Hepatocyte (in vitro differentiated cells): ENCODE measurements at regions not wholly inside any gene's neighbourhood (a gene's known extent, or its start where the extent isn't known, plus 50 kb on each side); places are given as distances from the start of the nearest gene placed in this dataset.

Experiments used
- CTCF ChIP-seq: fragments of 200-600 bp; sonication (generic); IDR thresholded peaks from 2 replicates; pipeline ENCODE4 v1.5.1; 2016; ENCODE audit warnings: antibody characterized with exemption, mild to moderate bottlenecking; ENCODE audit not compliant: poor library complexity
- EZH2 ChIP-seq: fragments of 200-600 bp; sonication (generic); IDR thresholded peaks from 2 replicates; pipeline ENCODE4 v1.6.1; 2016; ENCODE audit warnings: antibody characterized with exemption, mild to moderate bottlenecking, borderline replicate concordance

GRCh38 chr18:75730249-75730648 is 302.7 kb upstream of the SMIM21 start:
- TF ChIP-seq CTCF (no peak), EZH2 (no peak)
